ENCODE measurements at regions not wholly inside any gene's neighbourhood (a gene's known extent, or its start where the extent isn't known, plus 50 kb on each side); places are given as distances from the start of the nearest gene placed in this dataset.

DNA sequence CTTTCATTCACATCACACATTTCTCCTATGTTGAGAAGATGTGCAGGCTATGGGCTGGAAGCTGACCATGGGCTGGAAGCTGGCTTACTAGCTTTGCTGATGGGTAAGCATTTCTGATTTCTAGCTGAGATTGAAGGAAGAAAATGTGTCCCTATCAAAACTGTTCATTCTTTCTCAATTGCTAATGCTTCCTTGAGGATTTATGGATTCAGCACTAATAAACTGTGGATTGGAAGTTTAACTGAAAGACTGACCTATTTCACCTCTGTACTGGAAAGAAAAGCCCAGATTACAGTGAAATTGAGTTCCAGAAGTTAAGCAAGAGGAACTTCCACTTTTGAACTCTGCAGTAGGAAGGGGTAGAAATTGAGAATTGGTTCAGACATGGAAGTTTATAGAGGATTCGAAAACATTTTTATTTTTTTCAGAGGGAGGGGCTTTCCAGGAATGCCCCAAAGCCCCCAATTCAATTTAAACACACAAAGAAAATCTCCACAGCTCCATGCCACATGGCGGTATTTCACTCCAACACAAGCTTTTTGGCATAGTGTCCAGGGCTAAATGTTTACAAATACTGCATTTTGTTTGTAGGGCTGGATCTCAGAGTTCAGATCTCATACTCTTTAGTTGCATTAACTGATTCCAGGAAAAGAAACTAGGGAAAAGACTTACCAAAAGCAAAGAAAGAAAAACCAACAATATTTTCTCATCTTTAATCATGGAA, 61.2 kb upstream of the ARGLU1 start:
- TF ChIP-seq, protein P1, sequence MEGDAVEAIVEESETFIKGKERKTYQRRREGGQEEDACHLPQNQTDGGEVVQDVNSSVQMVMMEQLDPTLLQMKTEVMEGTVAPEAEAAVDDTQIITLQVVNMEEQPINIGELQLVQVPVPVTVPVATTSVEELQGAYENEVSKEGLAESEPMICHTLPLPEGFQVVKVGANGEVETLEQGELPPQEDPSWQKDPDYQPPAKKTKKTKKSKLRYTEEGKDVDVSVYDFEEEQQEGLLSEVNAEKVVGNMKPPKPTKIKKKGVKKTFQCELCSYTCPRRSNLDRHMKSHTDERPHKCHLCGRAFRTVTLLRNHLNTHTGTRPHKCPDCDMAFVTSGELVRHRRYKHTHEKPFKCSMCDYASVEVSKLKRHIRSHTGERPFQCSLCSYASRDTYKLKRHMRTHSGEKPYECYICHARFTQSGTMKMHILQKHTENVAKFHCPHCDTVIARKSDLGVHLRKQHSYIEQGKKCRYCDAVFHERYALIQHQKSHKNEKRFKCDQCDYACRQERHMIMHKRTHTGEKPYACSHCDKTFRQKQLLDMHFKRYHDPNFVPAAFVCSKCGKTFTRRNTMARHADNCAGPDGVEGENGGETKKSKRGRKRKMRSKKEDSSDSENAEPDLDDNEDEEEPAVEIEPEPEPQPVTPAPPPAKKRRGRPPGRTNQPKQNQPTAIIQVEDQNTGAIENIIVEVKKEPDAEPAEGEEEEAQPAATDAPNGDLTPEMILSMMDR (IDR thresholded peaks at IDR 0.05): no peak
- no peak for TF ChIP-seq TCF7 (CRISPR knock-in tag; IDR thresholded peaks at IDR 0.05; ENCODE audit: low read depth)
- TF ChIP-seq, protein P2, sequence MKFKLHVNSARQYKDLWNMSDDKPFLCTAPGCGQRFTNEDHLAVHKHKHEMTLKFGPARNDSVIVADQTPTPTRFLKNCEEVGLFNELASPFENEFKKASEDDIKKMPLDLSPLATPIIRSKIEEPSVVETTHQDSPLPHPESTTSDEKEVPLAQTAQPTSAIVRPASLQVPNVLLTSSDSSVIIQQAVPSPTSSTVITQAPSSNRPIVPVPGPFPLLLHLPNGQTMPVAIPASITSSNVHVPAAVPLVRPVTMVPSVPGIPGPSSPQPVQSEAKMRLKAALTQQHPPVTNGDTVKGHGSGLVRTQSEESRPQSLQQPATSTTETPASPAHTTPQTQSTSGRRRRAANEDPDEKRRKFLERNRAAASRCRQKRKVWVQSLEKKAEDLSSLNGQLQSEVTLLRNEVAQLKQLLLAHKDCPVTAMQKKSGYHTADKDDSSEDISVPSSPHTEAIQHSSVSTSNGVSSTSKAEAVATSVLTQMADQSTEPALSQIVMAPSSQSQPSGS (CRISPR knock-in tag; IDR thresholded peaks at IDR 0.05; ENCODE audit: borderline replicate concordance, low read depth): no peak
